ENCODE measurements at regions not wholly inside any gene's neighbourhood (a gene's known extent, or its start where the extent isn't known, plus 50 kb on each side); places are given as distances from the start of the nearest gene placed in this dataset.

DNA sequence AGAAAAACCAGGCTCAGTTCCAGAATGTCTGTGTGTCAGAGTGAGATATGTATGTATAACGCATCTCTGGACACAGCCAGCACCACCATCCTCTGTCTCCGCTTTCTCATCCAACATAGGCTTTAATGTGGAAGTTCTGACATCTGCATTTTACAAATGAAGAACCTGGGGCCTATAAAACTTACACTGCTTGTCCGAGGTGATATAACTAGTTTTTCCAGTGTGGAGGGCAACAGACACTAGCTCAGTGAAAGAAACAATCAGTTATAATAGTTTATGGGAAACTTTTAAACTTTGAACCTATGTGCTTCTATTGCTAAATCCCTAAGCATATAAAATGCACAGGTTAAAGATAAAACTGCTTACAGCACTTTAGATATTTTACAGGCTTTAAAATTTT is 208.7 kb downstream of the CRPPA start:
- no peak for DNase-seq

DNA sequence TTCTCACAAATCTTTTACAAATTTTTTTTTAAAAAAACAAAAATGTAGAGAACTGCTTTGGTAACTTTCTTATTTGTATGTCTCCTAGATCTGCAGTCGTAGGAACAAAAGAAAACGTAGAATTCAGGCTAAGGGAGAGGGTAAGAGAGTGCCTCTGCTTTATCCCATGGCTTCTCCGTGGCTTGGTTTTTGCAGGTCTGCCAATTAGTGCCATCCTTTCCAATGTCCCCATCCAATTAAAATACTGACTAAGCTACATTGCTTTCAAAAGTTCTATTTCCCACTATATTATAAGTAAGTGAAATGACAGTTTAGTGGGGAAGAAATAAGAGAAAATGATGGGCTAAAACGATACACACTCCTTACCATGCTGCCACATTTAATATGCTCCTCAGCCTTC is 209.3 kb downstream of the CRPPA start:
- DNase-seq: no peak

GRCh38 chr7:16211402-16211925 is 209.9 kb downstream of the CRPPA start:
- DNase-seq: no peak

DNA sequence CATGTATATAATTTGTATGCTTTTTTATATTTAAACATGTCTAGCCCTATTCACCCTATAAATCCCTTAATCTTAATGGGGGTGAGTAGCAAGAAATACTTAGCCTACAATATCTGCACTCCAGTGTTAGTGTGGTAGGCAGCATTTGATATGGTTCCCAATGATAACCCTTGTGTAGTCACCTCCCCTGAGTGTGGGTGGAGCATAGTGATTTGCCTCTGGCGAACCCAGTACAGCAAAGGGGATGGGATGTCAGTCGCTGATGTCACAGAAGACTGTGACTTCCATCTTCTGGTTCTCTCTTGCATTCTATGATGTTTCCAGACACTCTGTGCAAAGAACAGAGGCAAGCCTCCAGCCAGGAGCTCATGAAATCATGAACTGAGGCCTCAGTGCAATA is 211.2 kb downstream of the CRPPA start:
- no peak for DNase-seq

DNA sequence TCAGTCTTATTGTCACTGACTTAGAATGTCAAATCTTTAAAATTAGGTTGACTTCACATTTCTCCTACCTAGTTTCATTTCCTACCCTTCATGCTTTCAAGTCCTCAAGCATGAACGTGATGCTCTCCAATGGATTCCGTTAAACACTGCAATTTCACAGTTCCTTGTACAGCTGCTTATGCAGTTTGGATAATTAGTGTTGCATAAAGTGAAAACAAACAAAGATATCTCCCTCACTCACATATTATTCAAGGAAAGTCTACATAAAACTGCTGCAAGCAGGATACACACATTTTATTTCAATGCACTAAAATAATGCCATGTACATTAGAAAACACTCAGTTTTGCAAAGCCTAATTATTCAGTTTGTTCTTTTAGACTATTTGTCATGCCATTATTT is 214.0 kb downstream of the CRPPA start:
- DNase-seq: no peak

DNA sequence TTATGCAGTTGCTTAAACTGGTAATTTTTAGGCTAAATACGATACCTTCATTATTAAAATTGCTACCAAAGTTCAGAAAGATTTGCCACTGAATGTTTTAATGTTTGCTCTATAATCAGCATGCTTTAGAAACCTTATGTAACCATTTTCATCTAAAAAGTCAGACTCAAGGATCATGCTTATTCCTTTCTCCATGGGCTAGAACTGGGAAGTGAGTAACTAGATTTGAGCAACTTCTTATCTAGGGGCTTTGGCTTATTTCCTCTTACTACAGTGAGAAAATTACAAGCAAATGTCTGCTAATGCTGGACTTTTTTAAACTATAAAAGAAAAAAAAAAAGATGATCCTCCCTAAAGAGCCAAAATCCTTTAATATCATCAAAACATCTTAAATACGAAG is 215.9 kb downstream of the CRPPA start:
- no peak for DNase-seq

GRCh38 chr7:16204953-16205352 is 216.4 kb downstream of the CRPPA start:
- no peak for DNase-seq

- no peak for DNase-seq
Observed at GRCh38 chr7:16203065-16203464, 218.3 kb downstream of the CRPPA start.

DNA sequence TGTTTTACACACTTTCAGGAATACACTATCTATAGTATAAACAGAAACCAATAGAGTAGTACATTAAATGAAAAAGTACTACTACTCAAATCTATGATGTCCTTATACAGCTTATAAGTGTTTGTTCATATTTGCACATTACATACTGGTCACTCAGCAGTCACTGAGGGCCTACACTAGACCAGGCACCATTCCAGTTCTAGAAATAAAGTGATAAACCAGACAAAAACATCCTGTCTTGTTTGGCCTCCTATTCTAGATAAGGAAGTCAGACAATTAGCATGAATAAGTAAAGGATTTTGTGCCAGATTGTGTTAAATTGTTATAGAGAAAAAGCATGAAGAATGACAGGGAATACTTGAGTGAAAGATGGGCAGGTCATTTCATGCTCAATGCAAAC is 219.0 kb downstream of the CRPPA start:
- no peak for DNase-seq

- DNase-seq: no peak
Observed at GRCh38 chr7:16200591-16200990, 220.7 kb downstream of the CRPPA start.

- no peak for DNase-seq
Observed at GRCh38 chr7:16193631-16194030, 227.7 kb downstream of the CRPPA start.

DNA sequence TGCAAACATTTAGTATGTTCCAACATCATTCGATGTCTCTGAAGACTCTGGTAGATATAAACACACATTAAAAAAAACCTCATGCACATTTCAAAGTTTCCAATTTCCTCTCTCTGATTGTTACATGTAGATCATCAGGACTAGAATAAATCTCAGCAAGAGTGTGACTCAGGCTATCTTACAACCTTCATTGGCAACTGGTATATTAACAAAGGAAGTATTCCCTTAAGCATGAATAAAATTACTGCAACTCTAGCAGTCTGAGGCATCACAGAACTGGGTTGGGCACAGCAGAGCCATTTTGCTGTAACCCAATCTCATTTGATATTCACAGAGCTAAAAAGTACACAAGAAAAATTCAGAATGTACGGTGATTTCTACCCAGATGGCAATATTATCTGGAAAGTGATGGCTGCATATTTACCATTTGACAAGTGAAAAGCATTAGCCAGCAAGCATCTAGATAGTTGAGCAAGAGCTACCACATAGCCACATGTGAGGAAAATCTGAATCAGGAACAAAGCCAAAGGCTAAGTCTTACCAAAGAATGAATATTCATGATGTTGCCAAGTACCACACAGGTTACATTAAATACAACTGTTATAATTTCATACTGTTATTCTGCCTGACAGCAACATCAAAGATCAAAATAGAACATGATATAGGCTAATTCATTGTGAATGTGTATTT is 232.2 kb downstream of the CRPPA start:
- DNase-seq: no peak

DNA sequence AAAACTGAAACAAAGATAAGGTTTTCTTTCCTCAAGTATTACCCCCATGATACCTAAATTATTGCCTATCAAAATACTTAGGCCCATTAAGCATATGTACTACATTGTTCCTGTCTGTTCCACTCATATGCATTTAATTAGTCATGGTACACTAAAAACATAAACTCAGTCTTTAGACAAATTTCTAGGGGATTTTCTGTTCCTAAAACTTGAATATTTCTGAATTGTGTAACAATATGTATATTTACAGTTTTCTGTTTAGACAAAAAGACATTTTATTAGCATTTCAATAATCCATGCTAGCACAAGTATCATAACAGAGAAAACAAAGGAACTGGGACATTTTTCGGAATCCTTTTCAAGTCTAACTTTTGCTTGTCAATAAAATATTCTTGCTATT is 234.2 kb downstream of the CRPPA start:
- DNase-seq: no peak

DNA sequence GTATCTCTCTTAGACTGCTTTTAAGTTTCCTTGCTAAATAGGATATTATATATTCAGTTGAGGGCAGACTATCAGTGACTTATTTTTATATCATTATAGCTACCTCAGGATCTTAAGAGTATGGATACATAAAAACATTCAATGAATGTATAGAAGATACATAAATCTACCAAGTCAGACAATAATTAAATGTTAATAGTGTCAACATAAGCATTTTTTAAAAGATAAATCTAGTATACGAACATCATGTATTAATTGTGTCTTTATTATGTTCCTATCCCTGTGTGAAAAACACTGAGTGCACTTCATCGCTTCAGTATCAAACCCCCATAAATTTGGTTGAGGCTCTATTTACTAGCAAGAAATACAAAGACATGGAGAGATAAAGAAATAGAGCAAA is 242.8 kb downstream of the CRPPA start:
- no peak for DNase-seq

- DNase-seq: no peak
Observed at GRCh38 chr7:16178092-16178491, 243.2 kb downstream of the CRPPA start.

DNA sequence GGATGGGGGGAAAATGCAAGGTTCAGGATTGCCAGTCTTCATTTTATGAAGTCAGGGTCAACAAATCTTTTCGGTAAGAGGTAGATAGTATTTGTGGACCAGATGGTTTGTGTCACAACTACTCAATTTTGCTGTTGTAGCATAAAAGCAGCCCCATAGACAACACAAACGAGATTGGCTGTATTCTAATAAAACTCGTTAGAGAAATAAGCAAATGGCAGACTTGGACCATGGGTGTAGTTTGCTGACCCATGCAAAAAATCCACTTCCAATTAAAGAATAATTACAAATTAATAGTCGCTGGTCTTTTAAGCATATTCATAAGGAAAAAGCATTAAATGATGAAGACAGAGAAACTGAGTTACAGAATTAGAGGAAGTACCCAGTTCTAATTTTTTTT is 247.1 kb downstream of the CRPPA start:
- no peak for DNase-seq

- no peak for DNase-seq
Observed at GRCh38 chr7:16172366-16172765, 249.0 kb downstream of the CRPPA start.

- no peak for DNase-seq
Observed at GRCh38 chr7:16171928-16172327, 249.4 kb downstream of the CRPPA start.

DNA sequence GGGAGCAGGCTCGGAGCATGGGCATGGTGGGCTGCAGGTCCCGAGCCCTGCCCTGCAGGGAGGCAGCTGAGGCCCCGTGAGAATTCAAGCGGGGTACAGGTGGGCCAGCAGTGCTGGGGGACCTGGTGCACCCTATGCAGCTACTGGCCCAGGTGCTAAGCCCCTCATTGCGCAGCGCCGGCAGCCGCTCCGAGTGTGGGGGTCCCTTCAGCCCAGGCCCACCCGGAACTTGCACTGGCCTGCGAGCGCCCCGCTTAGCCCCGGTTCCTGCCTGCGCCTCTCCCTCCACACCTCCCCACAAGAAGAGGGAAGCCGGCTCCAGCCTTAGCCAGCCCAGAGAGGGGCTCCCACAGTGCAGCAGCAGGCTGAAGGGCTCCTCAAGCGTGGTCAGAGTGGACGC is 250.7 kb downstream of the CRPPA start:
- DNase-seq: no peak

DNA sequence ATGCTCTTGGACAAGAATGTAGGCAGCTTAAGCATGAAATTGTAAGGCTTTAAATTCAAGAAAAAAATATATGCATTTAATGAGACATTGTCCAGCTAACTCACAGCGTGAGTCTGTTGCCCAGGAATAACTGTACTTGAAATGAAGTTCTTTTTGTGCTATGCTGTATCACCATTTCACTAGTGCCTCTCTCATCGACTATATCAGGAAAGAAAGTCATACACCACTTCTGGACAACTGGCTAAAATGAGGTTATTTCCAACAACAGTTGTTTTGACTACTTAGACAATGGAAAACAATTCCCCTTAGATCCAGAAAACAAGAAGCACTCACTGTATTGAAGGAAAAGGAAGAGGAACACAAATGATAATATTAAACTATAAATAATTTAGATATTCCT is 251.8 kb downstream of the CRPPA start:
- no peak for DNase-seq

DNA sequence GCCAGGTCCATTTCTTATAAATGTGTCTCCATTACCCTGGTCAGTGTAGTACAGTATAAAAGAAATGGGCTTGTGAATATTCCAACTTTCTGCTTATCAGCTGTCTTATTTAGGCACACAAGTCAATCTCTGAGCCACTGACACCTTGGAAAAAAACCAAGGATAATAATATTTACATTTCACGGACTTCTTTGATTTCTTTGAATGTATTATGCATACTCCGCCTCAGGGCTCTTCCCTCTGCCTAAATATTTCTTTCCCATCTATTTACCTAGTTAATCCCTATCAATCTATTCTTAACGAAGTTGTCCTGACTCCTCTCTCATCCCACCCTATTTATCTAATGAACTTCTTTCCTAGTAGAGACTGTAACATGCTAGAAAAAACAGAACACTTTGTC is 253.8 kb downstream of the CRPPA start:
- no peak for DNase-seq

- no peak for DNase-seq
Observed at GRCh38 chr7:16144361-16144760, 277.0 kb downstream of the CRPPA start.

DNA sequence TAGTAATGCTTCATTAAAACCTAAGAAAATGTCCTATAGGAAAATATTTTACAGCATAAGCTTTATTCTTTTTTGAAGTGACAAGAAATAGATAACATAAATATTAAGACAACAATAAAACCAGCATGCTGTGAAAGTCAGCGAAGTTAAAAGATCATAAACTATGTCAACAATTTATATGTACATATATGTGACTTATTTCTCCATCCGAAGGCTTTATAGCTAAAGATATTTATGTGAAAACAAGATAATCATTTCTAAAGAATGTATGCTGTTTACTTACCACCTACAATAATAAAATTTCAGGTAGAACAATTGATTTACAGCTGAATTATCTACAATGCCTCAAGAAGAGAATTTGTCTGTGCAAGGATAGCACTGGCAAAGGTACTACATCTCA is 283.4 kb downstream of the CRPPA start:
- DNase-seq: no peak

DNA sequence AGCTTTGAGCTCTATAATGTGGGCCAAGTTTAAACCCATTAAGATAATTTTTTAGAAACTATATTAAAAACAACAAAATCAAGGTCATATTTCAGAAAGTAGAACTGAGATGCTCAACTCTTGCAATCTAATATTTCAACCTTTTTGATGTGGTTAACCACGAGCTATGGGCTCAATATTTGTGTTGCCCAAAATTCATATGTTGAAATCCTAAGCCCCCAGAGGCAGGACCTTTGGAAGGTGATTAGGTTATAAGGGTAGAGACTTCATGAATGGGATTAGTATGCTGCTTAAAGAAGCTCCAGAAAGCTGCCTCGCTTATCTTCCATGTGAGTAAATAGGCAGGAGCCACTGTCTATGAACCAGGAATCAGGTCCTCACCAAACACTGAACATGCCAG is 284.4 kb downstream of the CRPPA start:
- DNase-seq: no peak

DNA sequence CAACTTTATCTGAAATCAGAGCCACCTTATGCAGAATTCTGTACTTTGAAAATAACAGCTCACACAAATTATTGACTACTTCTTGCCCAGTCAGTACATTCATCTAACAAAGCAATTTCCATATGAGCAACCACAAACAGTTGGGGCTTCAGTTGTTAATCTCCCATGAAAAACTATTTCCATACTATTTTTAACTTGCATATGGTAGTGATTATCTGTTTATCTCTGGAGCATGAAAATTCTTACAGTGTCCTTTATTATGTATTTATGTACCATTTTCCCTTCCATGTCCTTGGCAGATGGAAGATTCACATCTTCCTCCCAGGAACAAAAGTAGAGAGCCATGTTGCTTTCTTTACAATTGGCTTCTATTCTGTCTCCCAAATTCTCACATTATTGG is 285.7 kb downstream of the CRPPA start:
- no peak for DNase-seq
